H9 (cell line): ENCODE measurements at regions not wholly inside any gene's neighbourhood (a gene's known extent, or its start where the extent isn't known, plus 50 kb on each side); places are given as distances from the start of the nearest gene placed in this dataset.

Experiments
- DNase-seq: peaks from one replicate; pipeline ENCODE4 v3.0.0-alpha.2; 2017
- H2AFZ ChIP-seq: one replicate; pipeline ENCODE4 v1.6.1; 2013; ENCODE audit warnings: mild to moderate bottlenecking, low read length, control low read depth, moderate library complexity
- H2AK5ac ChIP-seq: 2 replicates; pipeline ENCODE4 v1.6.1; 2013; ENCODE audit warnings: low read length, control low read depth, mixed read lengths; ENCODE audit not compliant: insufficient read length
- H2BK120ac ChIP-seq: one replicate; pipeline ENCODE4 v1.6.1; 2013; ENCODE audit warnings: low read depth, mild to moderate bottlenecking, low read length, control low read depth, inconsistent platforms; ENCODE audit not compliant: poor library complexity, severe bottlenecking
- H2BK12ac ChIP-seq: 2 replicates; pipeline ENCODE4 v1.6.1; 2013; ENCODE audit warnings: low read length, control low read depth, mixed read lengths, low read depth; ENCODE audit not compliant: insufficient read length
- H2BK15ac ChIP-seq: 2 replicates; pipeline ENCODE4 v1.6.1; 2013; ENCODE audit warnings: low read depth, low read length, control low read depth
- H2BK20ac ChIP-seq: one replicate; pipeline ENCODE4 v1.6.1; 2013; ENCODE audit warnings: low read depth, mild to moderate bottlenecking, low read length, control low read depth, inconsistent platforms; ENCODE audit not compliant: poor library complexity, severe bottlenecking
- H2BK5ac ChIP-seq: 2 replicates; pipeline ENCODE4 v1.6.1; 2013; ENCODE audit warnings: low read length, control low read depth, mixed read lengths; ENCODE audit not compliant: insufficient read length
- H3K14ac ChIP-seq: 2 replicates; pipeline ENCODE4 v1.6.1; 2013; ENCODE audit warnings: low read length, control low read depth; ENCODE audit not compliant: insufficient read depth
- H3K18ac ChIP-seq: 2 replicates; pipeline ENCODE4 v1.6.1; 2013; ENCODE audit warnings: low read depth, mild to moderate bottlenecking, mixed read lengths, low read length, control low read depth; ENCODE audit not compliant: insufficient read length
- H3K23ac ChIP-seq: 2 replicates; pipeline ENCODE4 v1.6.1; 2013; ENCODE audit warnings: low read length, control low read depth, mixed read lengths, low read depth; ENCODE audit not compliant: insufficient read length
- H3K23me2 ChIP-seq: 2 replicates; pipeline ENCODE4 v1.6.1; 2013; ENCODE audit warnings: low read depth, mild to moderate bottlenecking, mixed read lengths, low read length, control low read depth; ENCODE audit not compliant: insufficient read length, poor library complexity, severe bottlenecking
- H3K27ac ChIP-seq: 2 replicates; pipeline ENCODE4 v1.5.1; 2013; ENCODE audit warnings: low read length, control low read depth, mixed read lengths, low read depth; ENCODE audit not compliant: insufficient read length
- H3K27me3 ChIP-seq: 2 replicates; pipeline ENCODE4 v1.6.1; 2013; ENCODE audit warnings: low read length, control low read depth, inconsistent platforms; ENCODE audit not compliant: insufficient read depth
- H3K4ac ChIP-seq: 2 replicates; pipeline ENCODE4 v1.6.1; 2013; ENCODE audit warnings: low read depth, mild to moderate bottlenecking, control low read depth, inconsistent platforms, low read length, moderate library complexity
- H3K4me1 ChIP-seq: 2 replicates; pipeline ENCODE4 v1.6.1; 2013; ENCODE audit warnings: low read length, control low read depth, inconsistent platforms; ENCODE audit not compliant: insufficient read depth
- H3K4me2 ChIP-seq: 2 replicates; pipeline ENCODE4 v1.6.1; 2013; ENCODE audit warnings: low read length, control low read depth, mixed read lengths; ENCODE audit not compliant: insufficient read length, insufficient read depth
- H3K56ac ChIP-seq: 2 replicates; pipeline ENCODE4 v1.6.1; 2013; ENCODE audit warnings: low read depth, mild to moderate bottlenecking, mixed read lengths, low read length, control low read depth; ENCODE audit not compliant: insufficient read length
- H3K79me1 ChIP-seq: 2 replicates; pipeline ENCODE4 v1.6.1; 2013; ENCODE audit warnings: low read depth, mild to moderate bottlenecking, moderate library complexity, low read length, control low read depth, inconsistent platforms; ENCODE audit not compliant: insufficient read depth, poor library complexity, severe bottlenecking
- H3K79me2 ChIP-seq: 2 replicates; pipeline ENCODE4 v1.6.1; 2013; ENCODE audit warnings: low read length, control low read depth, inconsistent platforms; ENCODE audit not compliant: insufficient read depth
- H3K9ac ChIP-seq: 2 replicates; pipeline ENCODE4 v1.6.1; 2013; ENCODE audit warnings: low read length, control low read depth, mixed read lengths; ENCODE audit not compliant: insufficient read length; ENCODE audit errors: extremely low read depth
- H3K9me3 ChIP-seq: one replicate; pipeline ENCODE4 v1.6.1; 2013; ENCODE audit warnings: low read depth, low read length, inconsistent platforms; ENCODE audit not compliant: control insufficient read depth
- H3T11ph ChIP-seq: one replicate; pipeline ENCODE4 v1.6.1; 2013; ENCODE audit warnings: mild to moderate bottlenecking, low read length, control low read depth, inconsistent platforms
- H4K20me1 ChIP-seq: one replicate; pipeline ENCODE4 v1.6.1; 2013; ENCODE audit not compliant: control insufficient read depth, insufficient read length, insufficient read depth
- H4K5ac ChIP-seq: 2 replicates; pipeline ENCODE4 v1.6.1; 2013; ENCODE audit warnings: low read depth, mild to moderate bottlenecking, mixed read lengths, low read length, control low read depth; ENCODE audit not compliant: insufficient read length
- H4K8ac ChIP-seq: replicated peaks from 2 replicates; pipeline ENCODE4 v1.6.1; 2013; ENCODE audit warnings: low read length, control low read depth, mixed read lengths, low read depth; ENCODE audit not compliant: insufficient read length
- H4K91ac ChIP-seq: 2 replicates; pipeline ENCODE4 v1.6.1; 2013; ENCODE audit warnings: low read depth, mild to moderate bottlenecking, moderate library complexity, mixed read lengths, low read length, control low read depth; ENCODE audit not compliant: insufficient read length
- H3K27ac Mint-ChIP-seq, 3 experiments: 2 replicates in 2 of 3; 3 replicates in 1 of 3; pipeline ENCODE4 v1.8.0; 2020 to 2021; ENCODE audit warnings: mixed read lengths in 3 of 3, mild to moderate bottlenecking in 1 of 3, moderate library complexity in 1 of 3
- H3K27me3 Mint-ChIP-seq: 2 replicates; pipeline ENCODE4 v1.8.0; 2021; ENCODE audit warnings: low read depth, mild to moderate bottlenecking, moderate library complexity, mixed read lengths
- H3K36me3 Mint-ChIP-seq, 3 experiments: 2 replicates in 2 of 3; 3 replicates in 1 of 3; pipeline ENCODE4 v1.8.0; 2020 to 2021; ENCODE audit warnings: low read depth in 3 of 3, mixed read lengths in 3 of 3; ENCODE audit not compliant: insufficient read depth in 1 of 3
- H3K4me1 Mint-ChIP-seq, 2 experiments: 2 replicates each; pipeline ENCODE4 v1.8.0; 2020; ENCODE audit warnings: mixed read lengths in 2 of 2
- H3K4me3 Mint-ChIP-seq, 2 experiments: 2 replicates in 1 of 2; 3 replicates in 1 of 2; pipeline ENCODE4 v1.8.0; 2020 to 2021; ENCODE audit warnings: mild to moderate bottlenecking in 2 of 2, mixed read lengths in 2 of 2, moderate library complexity in 1 of 2
- H3K9me3 Mint-ChIP-seq, 2 experiments: 2 replicates in 1 of 2; 3 replicates in 1 of 2; pipeline ENCODE4 v1.8.0; 2020; ENCODE audit warnings: mild to moderate bottlenecking in 2 of 2, mixed read lengths in 2 of 2, moderate library complexity in 1 of 2
- whole genome bisulfite sequencing: extraction: QIAGEN DNeasy Blood & Tissue Kit; methylation state at CpG from one replicate; pipeline ENCODE4 v1.1.7; 2013; ENCODE audit warnings: missing lambda C conversion rate, low lambda C conversion rate, mixed read lengths; ENCODE audit not compliant: insufficient read length; ENCODE audit errors: extremely low coverage; 5-methylcytosine and 5-hydroxymethylcytosine counted together
- TF ChIP-seq, protein P1 (sequence below): fragments of 200-600 bp; sonication (generic); conservative IDR thresholded peaks from 3 replicates; pipeline ENCODE4 v1.8.0; 2021; ENCODE audit warnings: antibody characterized with exemption, mild to moderate bottlenecking

DNA sequence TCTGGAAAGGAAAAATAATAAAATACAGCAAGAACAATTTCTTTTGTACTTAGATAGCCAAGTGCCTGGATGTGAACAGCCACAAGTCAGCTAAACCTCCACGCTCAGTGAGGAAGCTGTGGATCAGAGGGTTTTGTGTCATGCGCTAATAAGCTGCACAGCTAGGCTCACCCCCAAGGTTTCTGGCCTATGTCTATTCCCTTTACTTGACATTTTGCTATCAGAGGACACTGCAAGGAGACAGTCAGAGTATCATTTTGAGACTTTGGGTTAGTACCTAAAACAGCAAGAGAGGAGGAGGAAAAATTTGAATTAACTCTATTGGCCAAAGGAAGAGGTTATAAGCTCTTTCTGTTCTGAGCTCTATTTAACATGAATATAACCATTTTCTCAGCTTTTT, 139.3 kb downstream of the KCNJ2 start:
- Histone ChIP-seq H3K27me3 (no peaks in the 10 kb centered on the region), H3K27ac (no peak overlapping the region), H2BK120ac (no peak overlapping the region), H2BK15ac (no peak overlapping the region), H3T11ph (no peak overlapping the region), H3K9me3 (no peaks in the 10 kb centered on the region), H2BK20ac (no peak overlapping the region), H2BK12ac (no peak overlapping the region), H2AFZ (no peak overlapping the region), H2BK5ac (no peak overlapping the region), H4K8ac (no peak overlapping the region), H3K4me1 (no peaks in the 10 kb centered on the region), H3K14ac (no peak overlapping the region), H3K9ac (no peak overlapping the region), H2AK5ac (no peak overlapping the region), H4K5ac (no peak overlapping the region), H4K91ac (no peak overlapping the region), H3K18ac (no peak overlapping the region), H4K20me1 (no peaks in the 10 kb centered on the region), H3K79me1 (no peaks in the 10 kb centered on the region), H3K79me2 (no peaks in the 10 kb centered on the region), H3K23ac (no peak overlapping the region), H3K4me2 (no peak overlapping the region), H3K4ac (no peak overlapping the region), H3K23me2 (no peaks in the 10 kb centered on the region), H3K56ac (no peak overlapping the region)
- TF ChIP-seq, protein P1, sequence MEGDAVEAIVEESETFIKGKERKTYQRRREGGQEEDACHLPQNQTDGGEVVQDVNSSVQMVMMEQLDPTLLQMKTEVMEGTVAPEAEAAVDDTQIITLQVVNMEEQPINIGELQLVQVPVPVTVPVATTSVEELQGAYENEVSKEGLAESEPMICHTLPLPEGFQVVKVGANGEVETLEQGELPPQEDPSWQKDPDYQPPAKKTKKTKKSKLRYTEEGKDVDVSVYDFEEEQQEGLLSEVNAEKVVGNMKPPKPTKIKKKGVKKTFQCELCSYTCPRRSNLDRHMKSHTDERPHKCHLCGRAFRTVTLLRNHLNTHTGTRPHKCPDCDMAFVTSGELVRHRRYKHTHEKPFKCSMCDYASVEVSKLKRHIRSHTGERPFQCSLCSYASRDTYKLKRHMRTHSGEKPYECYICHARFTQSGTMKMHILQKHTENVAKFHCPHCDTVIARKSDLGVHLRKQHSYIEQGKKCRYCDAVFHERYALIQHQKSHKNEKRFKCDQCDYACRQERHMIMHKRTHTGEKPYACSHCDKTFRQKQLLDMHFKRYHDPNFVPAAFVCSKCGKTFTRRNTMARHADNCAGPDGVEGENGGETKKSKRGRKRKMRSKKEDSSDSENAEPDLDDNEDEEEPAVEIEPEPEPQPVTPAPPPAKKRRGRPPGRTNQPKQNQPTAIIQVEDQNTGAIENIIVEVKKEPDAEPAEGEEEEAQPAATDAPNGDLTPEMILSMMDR: no peak
- H3K27me3 Mint-ChIP-seq: no peaks in the 10 kb centered on the region
- peaks cover 9 to 10% of the 10 kb centered on the region in 2 experiments for H3K4me1 Mint-ChIP-seq
- H3K36me3 Mint-ChIP-seq: no peaks in the 10 kb centered on the region
- no peaks in the 10 kb centered on the region; a peak in 1 of 5 replicates for H3K9me3 Mint-ChIP-seq
- WGBS: no CpG with 5 or more reads among the region's 2 CpGs
- H3K27ac Mint-ChIP-seq: no peak overlapping the region
- DNase-seq: no peak
- no peak overlapping the region for H3K4me3 Mint-ChIP-seq
